SJSA1 (cell line): ENCODE measurements at regions not wholly inside any gene's neighbourhood (a gene's known extent, or its start where the extent isn't known, plus 50 kb on each side); places are given as distances from the start of the nearest gene placed in this dataset.

Experiments
- DNase-seq, 2 experiments: peaks; one replicate each; pipeline ENCODE4 v3.0.0-alpha.2; 2015 to 2020; ENCODE audit warnings: low spot score in 2 of 2, low read depth in 1 of 2
- H3K27ac ChIP-seq: fragments of 250-450 bp; sonication (Bioruptor Pico); 2 replicates; pipeline ENCODE4 v1.5.1; 2020; ENCODE audit warnings: mild to moderate bottlenecking, moderate library complexity
- H3K27me3 ChIP-seq: fragments of 250-450 bp; sonication (Bioruptor Pico); replicated peaks from 2 replicates; pipeline ENCODE4 v1.5.1; 2020; ENCODE audit warnings: mild to moderate bottlenecking, moderate library complexity
- H3K36me3 ChIP-seq: fragments of 250-450 bp; sonication (Bioruptor Pico); 2 replicates; pipeline ENCODE4 v1.5.1; 2020; ENCODE audit warnings: mild to moderate bottlenecking
- H3K4me1 ChIP-seq: fragments of 250-450 bp; sonication (Bioruptor Pico); replicated peaks from 2 replicates; pipeline ENCODE4 v1.6.1; 2021; ENCODE audit warnings: mild to moderate bottlenecking
- H3K4me3 ChIP-seq: fragments of 250-450 bp; sonication (Bioruptor Pico); 2 replicates; pipeline ENCODE4 v1.5.1; 2020; ENCODE audit warnings: mild to moderate bottlenecking
- H3K9me3 ChIP-seq: fragments of 250-450 bp; sonication (Bioruptor Pico); replicated peaks from 2 replicates; pipeline ENCODE4 v1.5.1; 2020; ENCODE audit warnings: mild to moderate bottlenecking

- H3K9me3 ChIP-seq: no peaks in the 10 kb centered on the region
- H3K36me3 ChIP-seq: no peaks in the 10 kb centered on the region
- H3K27ac ChIP-seq: no peak overlapping the region
- no peaks in the 10 kb centered on the region for H3K4me1 ChIP-seq
- DNase-seq: no peak
- no peaks in the 10 kb centered on the region for H3K27me3 ChIP-seq
- no peak overlapping the region for H3K4me3 ChIP-seq
Measured at GRCh38 chr1:99131546-99131945, 126.9 kb upstream of the PLPPR5 start.

GRCh38 chr1:99133756-99134500 is 129.3 kb upstream of the PLPPR5 start:
- no peak overlapping the region for H3K27ac ChIP-seq
- H3K27me3 ChIP-seq: no peaks in the 10 kb centered on the region
- H3K36me3 ChIP-seq: no peaks in the 10 kb centered on the region
- DNase-seq: no peak
- no peaks in the 10 kb centered on the region for H3K9me3 ChIP-seq
- no peaks in the 10 kb centered on the region for H3K4me1 ChIP-seq
- H3K4me3 ChIP-seq: no peak overlapping the region

GRCh38 chr1:99137554-99138206 is 126.6 kb upstream of the PLPPR4 start:
- Histone ChIP-seq H3K4me3 (no peak overlapping the region), H3K36me3 (no peaks in the 10 kb centered on the region), H3K27ac (no peak overlapping the region), H3K27me3 (no peaks in the 10 kb centered on the region), H3K9me3 (no peaks in the 10 kb centered on the region), H3K4me1 (no peaks in the 10 kb centered on the region)
- no peak for DNase-seq

- Histone ChIP-seq H3K9me3 (no peaks in the 10 kb centered on the region), H3K36me3 (no peaks in the 10 kb centered on the region), H3K27ac (no peak overlapping the region), H3K4me3 (no peak overlapping the region), H3K27me3 (no peaks in the 10 kb centered on the region), H3K4me1 (no peaks in the 10 kb centered on the region)
- no peak for DNase-seq
Measured at GRCh38 chr1:99139876-99140275, 124.4 kb upstream of the PLPPR4 start.

GRCh38 chr1:99146129-99146848 is 118.0 kb upstream of the PLPPR4 start:
- Histone ChIP-seq H3K9me3 (no peaks in the 10 kb centered on the region), H3K27ac (no peak overlapping the region), H3K4me1 (no peaks in the 10 kb centered on the region), H3K27me3 (no peaks in the 10 kb centered on the region; the same call in 1 of the 2 replicates), H3K36me3 (no peaks in the 10 kb centered on the region), H3K4me3 (no peak overlapping the region)
- no peak for DNase-seq

GRCh38 chr1:99149952-99150351 is 114.3 kb upstream of the PLPPR4 start:
- Histone ChIP-seq H3K27me3 (no peaks in the 10 kb centered on the region; the same call in none of the 2 replicates), H3K27ac (no peak overlapping the region), H3K4me3 (no peak overlapping the region), H3K9me3 (no peaks in the 10 kb centered on the region), H3K4me1 (no peaks in the 10 kb centered on the region), H3K36me3 (no peaks in the 10 kb centered on the region)
- no peak for DNase-seq

- Histone ChIP-seq H3K27ac (no peak overlapping the region), H3K27me3 (peaks cover 2% of the 10 kb centered on the region), H3K36me3 (no peaks in the 10 kb centered on the region), H3K4me3 (no peak overlapping the region), H3K9me3 (no peaks in the 10 kb centered on the region), H3K4me1 (no peaks in the 10 kb centered on the region)
- DNase-seq: no peak
Measured at GRCh38 chr1:99152132-99152531, 112.2 kb upstream of the PLPPR4 start.

GRCh38 chr1:99163671-99164070 is 100.6 kb upstream of the PLPPR4 start:
- H3K36me3 ChIP-seq: no peaks in the 10 kb centered on the region
- H3K9me3 ChIP-seq: no peaks in the 10 kb centered on the region
- no peaks in the 10 kb centered on the region for H3K27me3 ChIP-seq
- no peak overlapping the region for H3K27ac ChIP-seq
- H3K4me3 ChIP-seq: no peak overlapping the region
- no peaks in the 10 kb centered on the region for H3K4me1 ChIP-seq
- DNase-seq: no peak

- no peaks in the 10 kb centered on the region for H3K9me3 ChIP-seq
- no peak overlapping the region for H3K4me3 ChIP-seq
- H3K4me1 ChIP-seq: peaks cover 3% of the 10 kb centered on the region; the same call in 1 of the 2 replicates
- H3K27ac ChIP-seq: no peak overlapping the region
- no peaks in the 10 kb centered on the region for H3K27me3 ChIP-seq
- peak in 1 of 2 experiments; percentile 21 for DNase-seq
- H3K36me3 ChIP-seq: no peaks in the 10 kb centered on the region
Measured at GRCh38 chr1:99170516-99170915, 93.8 kb upstream of the PLPPR4 start.

GRCh38 chr1:99171184-99171813 is 93.0 kb upstream of the PLPPR4 start:
- no peak overlapping the region for H3K4me3 ChIP-seq
- peaks cover 3% of the 10 kb centered on the region; the same call in 1 of the 2 replicates for H3K4me1 ChIP-seq
- no peaks in the 10 kb centered on the region for H3K27me3 ChIP-seq
- no peak for DNase-seq
- no peaks in the 10 kb centered on the region for H3K36me3 ChIP-seq
- H3K27ac ChIP-seq: no peak overlapping the region
- H3K9me3 ChIP-seq: no peaks in the 10 kb centered on the region

GRCh38 chr1:99173282-99173681 is 91.0 kb upstream of the PLPPR4 start:
- Histone ChIP-seq H3K36me3 (no peaks in the 10 kb centered on the region), H3K4me3 (no peak overlapping the region), H3K4me1 (peaks cover 3% of the 10 kb centered on the region; the same call in 1 of the 2 replicates), H3K9me3 (no peaks in the 10 kb centered on the region), H3K27ac (no peak overlapping the region), H3K27me3 (no peaks in the 10 kb centered on the region)
- no peak for DNase-seq

GRCh38 chr1:99173900-99174299 is 90.4 kb upstream of the PLPPR4 start:
- no peak overlapping the region for H3K27ac ChIP-seq

GRCh38 chr1:99176753-99177152 is 87.5 kb upstream of the PLPPR4 start:
- no peaks in the 10 kb centered on the region for H3K9me3 ChIP-seq
- H3K27me3 ChIP-seq: no peaks in the 10 kb centered on the region
- H3K4me3 ChIP-seq: no peak overlapping the region
- DNase-seq: no peak
- H3K27ac ChIP-seq: no peak overlapping the region
- H3K36me3 ChIP-seq: no peaks in the 10 kb centered on the region
- no peaks in the 10 kb centered on the region for H3K4me1 ChIP-seq

More at GRCh38 chr1:99173900-99174299, 90.4 kb upstream of the PLPPR4 start:
- Histone ChIP-seq H3K36me3 (no peaks in the 10 kb centered on the region), H3K4me1 (peaks cover 3% of the 10 kb centered on the region; the same call in 1 of the 2 replicates), H3K4me3 (no peak overlapping the region), H3K9me3 (no peaks in the 10 kb centered on the region), H3K27me3 (no peaks in the 10 kb centered on the region)
- no peak for DNase-seq
